Stomach (tissue), 8 donors: ENCODE measurements at regions not wholly inside any gene's neighbourhood (a gene's known extent, or its start where the extent isn't known, plus 50 kb on each side); places are given as distances from the start of the nearest gene placed in this dataset.

Experiments used
- DNase-seq, 2 donors: peaks; one replicate each; pipeline versions ENCODE4 v3.0.0 to v3.0.0-alpha.2; 2013 to 2019
- H3K27ac ChIP-seq, 5 donors: fragments of 200-600 bp in 4 of 5; sonication (generic) in 4 of 5; one replicate each; pipeline ENCODE4 v1.5.1; 2013 to 2019; ENCODE audit warnings: mild to moderate bottlenecking in 1 of 5, moderate library complexity in 1 of 5
- H3K27me3 ChIP-seq, 3 donors: fragments of 200-600 bp; sonication (generic); one replicate each; pipeline ENCODE4 v1.5.1; 2017 to 2019; ENCODE audit warnings: mixed run types in 1 of 3
- H3K36me3 ChIP-seq, 4 donors: fragments of 200-600 bp; sonication (generic); 1 replicate in 3 of 4; 2 replicates in 1 of 4; pipeline ENCODE4 v1.5.1; 2016 to 2019
- H3K4me1 ChIP-seq, 4 donors: fragments of 200-600 bp; sonication (generic); one replicate each; pipeline ENCODE4 v1.5.1; 2016 to 2019
- H3K4me3 ChIP-seq, 4 donors: fragments of 200-600 bp; sonication (generic) in 3 of 4; one replicate each; pipeline ENCODE4 v1.5.1; 2016 to 2019; ENCODE audit warnings: mild to moderate bottlenecking in 1 of 4
- H3K9me3 ChIP-seq, 4 donors: fragments of 200-600 bp; sonication (generic); one replicate each; pipeline ENCODE4 v1.5.1; 2016 to 2019
- CTCF ChIP-seq, 7 experiments: fragments of 450-650 bp in 4 of 7; fragments of 200-600 bp in 3 of 7; sonication (generic) in 3 of 7; IDR thresholded peaks; one replicate each; pipeline ENCODE4 v1.5.1; 2016 to 2019; ENCODE audit warnings: antibody characterized with exemption in 7 of 7, control low read depth in 2 of 7, mild to moderate bottlenecking in 1 of 7
- EP300 ChIP-seq: sonication (generic); formaldehyde crosslinking; IDR thresholded peaks from one replicate; pipeline ENCODE4 v1.6.1; 2017; ENCODE audit warnings: antibody characterized with exemption
- POLR2A ChIP-seq, 4 donors: fragments of 450-650 bp; IDR thresholded peaks; one replicate each; pipeline ENCODE4 v1.6.1; 2016; ENCODE audit warnings: antibody characterized with exemption in 4 of 4, control low read depth in 2 of 4, mild to moderate bottlenecking in 1 of 4, moderate library complexity in 1 of 4
- POLR2AphosphoS5 ChIP-seq, 3 donors: sonication (generic); formaldehyde crosslinking; IDR thresholded peaks; one replicate each; pipeline ENCODE4 v1.6.1; 2016; ENCODE audit warnings: antibody characterized with exemption in 3 of 3
- WGBS, 5 donors: extraction: QIAGEN DNeasy Blood & Tissue Kit in 3 of 5; methylation state at CpG; one replicate each; pipeline versions ENCODE4 v1.1.5 to v1.1.7; 2013 to 2018; 5-methylcytosine and 5-hydroxymethylcytosine counted together
- intact Hi-C: fragments of 100-400 bp; cut with DNase I; formaldehyde crosslinking; loops from one replicate; pipeline ENCODE4 v1.15.1; 2023; ENCODE audit warnings: low total_unique reads
- donor health status: healthy with polysubstance abuse.
- donor health status: Bipolar disorder and iron deficiency.
- donor health status: healthy.

GRCh38 chr10:3850999-3851937 is 66.3 kb upstream of the KLF6 start:
- peak; percentile 48 to 60 (median 57) for TF ChIP-seq POLR2AphosphoS5 (IDR thresholded peaks at IDR 0.05)
- no peak for TF ChIP-seq POLR2A (IDR thresholded peaks at IDR 0.05)
- TF ChIP-seq CTCF (IDR thresholded peaks at IDR 0.05): no peak
- no peak for TF ChIP-seq EP300
- WGBS, 5 donors: 45 to 49% (median 48%) methylated on average over 9 of the region's 9 CpGs
- intact Hi-C loops: no loop called here
- H3K36me3 ChIP-seq: no peaks in the 10 kb centered on the region
- no peaks in the 10 kb centered on the region for H3K9me3 ChIP-seq
- H3K4me1 ChIP-seq: peaks cover 27 to 66% (median 48%) of the 10 kb centered on the region in 4 donors
- H3K4me3 ChIP-seq: no peak overlapping the region
- no peaks in the 10 kb centered on the region for H3K27me3 ChIP-seq
- H3K27ac ChIP-seq: peak overlapping the region; percentile 88 to 96 (median 89)
- peak in 1 of 2 donors; percentile 66 for DNase-seq

GRCh38 chr10:3848775-3849635 is 64.0 kb upstream of the KLF6 start:
- Histone ChIP-seq H3K36me3 (no peaks in the 10 kb centered on the region), H3K27me3 (no peaks in the 10 kb centered on the region)
- 85 to 95% (median 92%) methylated on average over 4 of the region's 4 CpGs for WGBS, 5 donors

GRCh38 chr10:3848005-3848774 is 63.2 kb upstream of the KLF6 start:
- 65 to 70% (median 67%) methylated on average over 6 of the region's 6 CpGs for WGBS, 5 donors
- TF ChIP-seq POLR2AphosphoS5 (IDR thresholded peaks at IDR 0.05): peak in 1 of 3 donors; percentile 10
- TF ChIP-seq POLR2A (IDR thresholded peaks at IDR 0.05): no peak
- no peak for TF ChIP-seq EP300
- TF ChIP-seq CTCF (IDR thresholded peaks at IDR 0.05): no peak
- peak overlapping the region in 3 of 5 donors; percentile 10 to 38 (median 22) for H3K27ac ChIP-seq

More at GRCh38 chr10:3848775-3849635, 64.0 kb upstream of the KLF6 start:
- TF ChIP-seq POLR2A (IDR thresholded peaks at IDR 0.05) (no peak), CTCF (IDR thresholded peaks at IDR 0.05) (no peak), POLR2AphosphoS5 (IDR thresholded peaks at IDR 0.05) (no peak), EP300 (no peak)
- Histone ChIP-seq H3K27ac (peak overlapping the region in 3 of 5 donors; percentile 22 to 90 (median 88)), H3K9me3 (no peaks in the 10 kb centered on the region), H3K4me3 (no peak overlapping the region), H3K4me1 (peaks cover 27 to 59% (median 45%) of the 10 kb centered on the region in 4 donors)
- DNase-seq: no peak
- intact Hi-C loops: no loop called here

More at GRCh38 chr10:3848005-3848774, 63.2 kb upstream of the KLF6 start:
- no peak overlapping the region for H3K4me3 ChIP-seq
- no peaks in the 10 kb centered on the region for H3K27me3 ChIP-seq
- DNase-seq: no peak
- no peaks in the 10 kb centered on the region for H3K9me3 ChIP-seq
- intact Hi-C loops: no loop called here
- peaks cover 19 to 51% (median 37%) of the 10 kb centered on the region in 4 donors for H3K4me1 ChIP-seq
- H3K36me3 ChIP-seq: no peaks in the 10 kb centered on the region
